Stimulated activated CD8-positive, alpha-beta memory T cell treated with anti-CD3 and anti-CD28 coated beads, Interleukin-15, amount 100 ng/mL, for 4 hours (primary cell): ENCODE measurements at regions not wholly inside any gene's neighbourhood (a gene's known extent, or its start where the extent isn't known, plus 50 kb on each side); places are given as distances from the start of the nearest gene placed in this dataset.

Experiments used
- DNase-seq, 2 donors: peaks; one replicate each; pipeline ENCODE4 v3.0.0-alpha.2; 2020; ENCODE audit warnings: low read depth in 2 of 2

- DNase-seq: no peak
Measured at GRCh38 chr16:17804857-17805256, 334.1 kb upstream of the XYLT1 start.

DNA sequence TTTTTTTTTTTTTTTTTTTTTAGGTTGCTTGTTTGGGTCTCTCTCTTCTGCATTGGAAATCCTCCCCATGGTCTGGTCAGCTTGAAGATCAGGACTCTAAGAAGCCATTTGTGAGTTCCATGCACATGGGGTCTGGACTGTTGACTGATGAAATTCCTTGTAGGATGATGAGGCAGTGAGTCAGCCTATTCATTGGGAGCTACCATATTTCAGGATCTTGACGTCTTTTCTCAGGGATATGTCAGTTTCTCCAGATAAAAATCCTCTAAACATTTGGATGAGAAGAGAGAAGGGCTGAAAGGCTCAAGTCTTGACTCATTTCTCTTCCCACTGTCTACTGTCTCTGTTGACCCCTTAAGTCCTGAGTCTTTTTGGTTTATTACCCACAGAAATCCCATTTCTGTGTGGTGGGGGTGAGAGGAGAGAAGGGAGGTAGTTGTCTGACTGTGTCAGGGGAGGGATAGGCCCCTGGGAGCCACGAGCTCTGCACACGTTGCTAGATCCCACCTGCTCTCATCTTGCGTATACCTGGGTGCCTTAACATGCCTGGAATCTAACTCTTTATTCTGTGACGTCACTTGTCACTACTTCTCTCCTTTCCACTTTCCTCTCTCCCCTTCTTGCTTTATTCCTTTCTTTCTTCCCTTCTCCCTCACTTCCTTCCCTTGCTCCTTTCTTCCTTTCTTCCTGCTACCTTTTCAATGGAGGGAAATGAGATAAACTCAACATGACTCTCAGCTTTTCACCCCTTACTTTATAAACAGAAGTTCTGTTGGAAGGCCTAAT is 333.1 kb upstream of the XYLT1 start:
- no peak for DNase-seq

DNA sequence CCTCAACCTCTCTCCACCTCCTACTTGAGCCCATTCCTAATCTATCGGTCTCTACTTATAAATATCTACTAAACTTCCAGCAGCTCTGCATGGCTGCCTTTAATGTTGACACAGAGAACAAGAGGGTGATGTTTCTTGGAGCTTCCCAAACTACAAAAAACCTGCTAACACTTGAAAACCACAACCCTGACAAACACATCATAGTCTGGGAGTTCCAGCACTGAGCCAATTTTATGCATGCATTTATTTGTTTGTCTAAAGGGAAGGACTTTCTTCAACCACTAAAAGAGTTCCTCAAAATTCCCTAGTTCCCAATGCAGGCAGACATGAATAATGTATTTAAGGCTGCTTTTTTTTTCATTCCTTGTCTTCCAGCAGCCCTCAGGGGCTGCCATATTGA is 331.8 kb upstream of the XYLT1 start:
- no peak for DNase-seq

- DNase-seq: no peak
Measured at GRCh38 chr16:17801068-17801467, 330.3 kb upstream of the XYLT1 start.

DNA sequence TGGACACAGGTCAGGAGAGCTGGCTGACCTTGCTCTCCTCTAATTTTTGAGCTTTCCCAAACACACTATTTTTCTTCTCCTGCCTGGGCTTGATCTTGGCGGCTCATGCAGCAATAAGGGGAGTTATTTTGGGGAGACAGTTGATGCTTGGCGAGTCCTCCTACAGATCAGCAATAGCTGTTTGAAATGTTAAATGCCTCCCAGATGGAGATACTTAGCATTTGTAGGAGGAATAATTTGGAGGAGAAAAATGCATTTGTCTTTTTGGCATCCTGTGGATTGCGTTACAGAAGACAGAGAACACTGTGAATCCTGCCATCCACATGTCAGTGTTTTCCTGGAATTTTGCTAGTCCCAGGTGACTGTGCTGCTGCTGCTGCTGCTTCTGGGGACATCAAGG is 328.0 kb upstream of the XYLT1 start:
- DNase-seq: no peak

DNA sequence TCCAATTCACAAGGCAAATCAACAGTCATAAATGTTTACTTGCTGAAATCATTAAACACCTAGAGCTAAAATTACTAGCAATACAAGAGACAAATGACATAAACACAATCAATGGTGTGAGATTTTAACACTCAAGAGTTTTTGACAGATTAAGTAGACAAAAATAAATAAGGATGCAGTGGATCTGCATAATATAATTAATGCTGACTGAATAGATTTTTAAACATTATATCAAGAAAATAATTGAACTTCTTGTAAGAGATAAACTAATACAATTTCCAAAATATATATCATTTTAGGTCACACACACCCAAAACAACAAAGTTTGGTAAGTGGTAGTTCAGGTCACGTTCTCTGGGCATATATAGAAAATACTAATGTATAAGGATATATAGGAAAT is 322.6 kb upstream of the XYLT1 start:
- DNase-seq: no peak

DNA sequence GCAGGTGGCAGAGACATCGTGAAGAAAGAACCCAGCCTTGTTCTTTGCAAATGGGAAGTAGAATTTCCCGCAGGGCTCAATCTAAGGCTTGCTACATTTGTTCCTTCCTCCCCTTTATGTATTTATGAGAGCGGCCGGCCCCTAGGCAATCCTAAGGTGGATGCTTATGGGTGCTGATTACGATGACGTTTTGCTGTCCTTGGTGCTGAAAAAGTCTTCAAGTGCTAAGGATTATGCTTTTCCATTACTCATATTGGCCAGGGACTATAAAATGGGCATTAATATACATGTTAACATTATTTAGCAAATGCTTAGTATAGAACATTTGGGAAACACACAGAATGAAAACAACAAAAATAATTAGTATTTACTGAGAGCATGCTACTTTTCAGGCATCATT is 313.3 kb upstream of the XYLT1 start:
- no peak for DNase-seq

DNA sequence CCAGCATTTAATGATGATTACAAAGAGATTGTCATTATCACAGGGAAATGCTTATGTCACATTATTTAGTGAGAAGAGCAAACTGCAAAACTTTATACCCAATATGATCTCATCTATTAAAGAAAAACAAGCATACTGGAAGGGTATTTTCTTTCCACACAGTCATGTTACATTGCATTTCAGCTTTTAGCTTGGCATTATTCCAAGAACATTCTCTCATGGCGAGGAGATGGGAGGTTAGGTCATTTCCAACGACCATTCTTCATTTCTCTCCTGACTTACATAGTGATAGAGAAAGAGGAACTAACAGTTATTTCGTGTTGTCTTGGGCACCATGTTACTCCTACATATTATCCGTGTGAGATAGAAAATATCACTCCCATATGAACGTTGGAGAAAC is 309.4 kb upstream of the XYLT1 start:
- DNase-seq: no peak

GRCh38 chr16:17777408-17777863 is 306.7 kb upstream of the XYLT1 start:
- no peak for DNase-seq

GRCh38 chr16:17776888-17777287 is 306.1 kb upstream of the XYLT1 start:
- DNase-seq: no peak

- DNase-seq: no peak
Measured at GRCh38 chr16:17776465-17776864, 305.7 kb upstream of the XYLT1 start.

DNA sequence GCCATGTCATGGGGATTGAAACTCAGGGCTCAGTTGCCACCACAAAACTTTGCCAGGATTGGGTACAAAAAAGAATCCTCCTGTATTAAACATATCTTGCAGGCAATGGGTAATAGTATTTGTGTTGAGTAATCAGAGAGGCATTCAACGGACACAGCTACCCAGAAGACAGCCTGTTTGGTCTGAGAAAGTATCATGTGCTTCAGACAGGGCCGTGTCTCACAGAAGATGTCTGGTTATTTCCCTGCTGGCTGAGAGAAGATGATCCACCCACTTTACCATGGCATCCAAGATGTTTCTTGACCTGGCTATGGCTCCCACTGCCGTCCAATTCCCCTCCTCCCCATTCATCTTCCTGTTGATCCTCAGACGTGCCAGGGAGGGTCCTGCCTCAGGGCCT is 304.3 kb upstream of the XYLT1 start:
- no peak for DNase-seq

DNA sequence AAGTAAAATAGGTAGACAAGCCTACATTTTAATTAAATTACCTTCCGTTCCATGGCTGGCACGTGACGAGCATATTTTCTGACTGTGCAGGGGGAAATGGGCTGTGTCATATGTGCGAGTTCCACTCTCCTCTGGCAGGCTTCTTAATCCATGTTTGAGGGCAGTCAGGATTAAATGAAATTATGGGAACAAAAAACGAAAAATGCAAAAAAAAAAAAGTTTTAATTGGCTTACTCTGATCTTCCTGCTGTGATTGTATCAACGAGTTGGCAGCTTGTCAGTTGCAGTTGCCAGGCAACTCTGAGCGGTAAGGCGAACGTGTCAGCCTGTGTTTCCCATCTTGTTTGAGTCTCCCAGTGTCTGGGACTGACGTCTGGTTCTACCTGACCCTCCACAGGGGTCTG is 302.9 kb upstream of the XYLT1 start:
- DNase-seq: no peak

GRCh38 chr16:17770104-17770503 is 299.3 kb upstream of the XYLT1 start:
- DNase-seq: no peak

DNA sequence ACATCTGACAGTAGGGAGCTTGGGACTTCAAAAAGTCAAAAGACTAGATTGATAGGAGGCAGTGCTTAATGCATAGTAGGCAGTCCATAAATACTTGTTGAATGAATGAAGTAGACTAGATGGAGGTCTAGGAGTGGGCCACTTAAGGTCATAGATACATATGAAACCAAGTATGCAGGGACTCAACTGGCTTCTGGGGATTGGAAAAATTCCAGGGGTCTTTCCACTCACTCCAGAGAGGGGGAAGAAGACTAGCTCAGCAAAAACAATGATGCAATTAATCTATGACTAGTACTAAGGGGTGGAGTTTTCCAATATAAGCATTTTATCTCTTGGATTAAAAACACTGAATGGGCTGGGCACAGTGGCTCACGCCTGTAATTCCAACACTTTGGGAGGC is 298.3 kb upstream of the XYLT1 start:
- no peak for DNase-seq

GRCh38 chr16:17768257-17768656 is 297.5 kb upstream of the XYLT1 start:
- no peak for DNase-seq

DNA sequence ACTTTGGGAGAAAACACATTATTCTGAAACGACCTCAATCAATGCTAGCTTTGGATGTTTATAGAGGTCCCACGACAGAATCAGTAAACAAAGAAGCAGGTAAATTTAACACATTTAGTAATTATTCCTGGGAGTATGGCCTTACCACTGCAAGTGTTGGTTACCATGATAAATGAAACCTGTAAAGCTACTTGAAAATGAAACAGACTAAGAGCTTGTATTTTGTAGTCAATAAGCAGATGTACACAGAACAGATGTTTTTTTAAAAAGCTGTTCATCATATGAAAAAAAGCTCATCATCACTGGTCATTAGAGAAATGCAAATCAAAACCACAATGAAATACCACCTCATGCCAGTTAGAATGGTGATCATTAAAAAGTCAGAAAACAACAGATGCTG is 295.3 kb upstream of the XYLT1 start:
- no peak for DNase-seq

DNA sequence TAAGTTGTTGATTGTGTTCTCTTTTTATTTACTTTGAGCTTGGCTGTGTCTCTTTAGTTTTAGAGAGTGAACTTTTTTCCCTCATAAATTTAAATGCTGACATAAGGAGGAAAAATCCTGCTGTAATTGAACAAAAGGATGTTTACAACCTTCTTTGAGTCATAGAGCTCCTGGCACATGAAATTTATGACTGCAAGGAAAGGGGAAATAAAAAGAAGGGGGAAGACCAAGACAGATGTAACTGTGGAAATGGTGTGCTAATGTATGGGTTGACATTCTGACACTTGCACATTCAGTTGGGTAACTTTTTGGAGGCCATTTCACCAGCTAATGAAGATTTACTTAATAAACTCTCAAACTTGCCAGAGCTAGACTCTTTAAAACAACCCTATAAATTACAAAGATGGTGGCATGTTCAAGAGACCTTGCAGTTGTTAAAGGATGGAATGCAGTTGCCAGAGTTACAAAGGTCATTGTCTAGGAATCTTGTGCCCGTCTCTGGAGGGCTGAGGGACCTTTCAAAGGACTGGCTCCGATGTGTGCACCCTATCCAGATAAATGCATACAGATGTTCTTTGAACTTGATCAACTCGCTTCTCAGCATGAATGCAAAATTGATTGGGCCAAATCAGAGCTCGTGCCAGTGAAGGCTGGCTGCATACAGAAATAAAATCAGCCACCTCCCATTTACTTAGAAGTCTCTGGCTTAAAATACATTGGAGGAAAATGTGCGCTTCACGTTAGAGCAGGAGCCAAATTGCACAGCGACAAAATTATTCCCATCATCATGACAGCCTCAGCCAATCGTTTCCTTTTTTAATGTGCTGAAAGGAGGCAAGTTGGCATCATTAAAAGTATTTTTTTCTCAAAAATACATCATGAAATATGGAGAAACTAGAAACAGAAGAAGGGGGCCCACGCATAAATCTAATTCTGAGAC is 289.0 kb upstream of the XYLT1 start:
- no peak for DNase-seq

GRCh38 chr16:17757808-17758207 is 287.0 kb upstream of the XYLT1 start:
- no peak for DNase-seq

GRCh38 chr16:17755158-17755557 is 284.4 kb upstream of the XYLT1 start:
- DNase-seq: no peak

GRCh38 chr16:17753434-17753833 is 282.7 kb upstream of the XYLT1 start:
- DNase-seq: no peak

DNA sequence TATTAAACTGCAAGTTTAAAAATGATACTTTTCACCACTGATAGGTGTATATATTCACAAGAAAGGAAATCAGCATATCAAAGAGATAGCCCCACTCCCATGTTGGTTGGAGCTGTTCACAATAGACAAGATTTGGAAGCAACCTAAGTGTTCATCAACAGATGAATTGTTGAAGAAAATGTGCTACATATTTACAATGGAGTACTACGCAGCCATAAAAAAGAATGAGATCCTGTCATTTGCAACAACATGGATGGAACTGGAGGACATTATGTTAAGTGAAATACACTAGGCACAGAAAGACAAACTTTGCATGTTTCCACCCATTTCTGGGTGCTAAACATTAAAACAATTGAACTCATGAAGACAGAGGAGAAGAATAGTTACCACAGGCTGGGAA is 278.9 kb upstream of the XYLT1 start:
- no peak for DNase-seq
